Brain microvascular endothelial cell (primary cell): ENCODE measurements at regions not wholly inside any gene's neighbourhood (a gene's known extent, or its start where the extent isn't known, plus 50 kb on each side); places are given as distances from the start of the nearest gene placed in this dataset.

ENCODE experiments used
- DNase-seq: peaks from one replicate; pipeline ENCODE4 v3.0.0-alpha.2; 2020
- H3K27ac ChIP-seq: fragments of 250-450 bp; sonication (Bioruptor Pico); 2 replicates; pipeline ENCODE4 v1.5.1; 2020; ENCODE audit warnings: mild to moderate bottlenecking, moderate library complexity
- H3K27me3 ChIP-seq: fragments of 250-450 bp; sonication (Bioruptor Pico); replicated peaks from 2 replicates; pipeline ENCODE4 v1.5.1; 2020; ENCODE audit warnings: mild to moderate bottlenecking
- H3K36me3 ChIP-seq: fragments of 250-450 bp; sonication (Bioruptor Pico); replicated peaks from 2 replicates; pipeline ENCODE4 v1.5.1; 2020; ENCODE audit warnings: mild to moderate bottlenecking
- H3K4me3 ChIP-seq: 2 replicates; pipeline ENCODE4 v1.5.1; 2011; ENCODE audit warnings: low read depth, mild to moderate bottlenecking, control low read depth, low read length, moderate library complexity
- in situ Hi-C: cut with HindIII; loops from 2 replicates; pipeline ENCODE4 v1.10.0; 2017; ENCODE audit warnings: low sequenced_read_pairs, low pct_ligation_motif_present
- TF ChIP-seq, protein P1 (sequence below): IDR thresholded peaks from 2 replicates; pipeline ENCODE4 v1.5.1; 2011; ENCODE audit warnings: low read depth, mild to moderate bottlenecking, moderate library complexity, low read length, control low read depth, inconsistent platforms; ENCODE audit errors: missing control alignments

DNA sequence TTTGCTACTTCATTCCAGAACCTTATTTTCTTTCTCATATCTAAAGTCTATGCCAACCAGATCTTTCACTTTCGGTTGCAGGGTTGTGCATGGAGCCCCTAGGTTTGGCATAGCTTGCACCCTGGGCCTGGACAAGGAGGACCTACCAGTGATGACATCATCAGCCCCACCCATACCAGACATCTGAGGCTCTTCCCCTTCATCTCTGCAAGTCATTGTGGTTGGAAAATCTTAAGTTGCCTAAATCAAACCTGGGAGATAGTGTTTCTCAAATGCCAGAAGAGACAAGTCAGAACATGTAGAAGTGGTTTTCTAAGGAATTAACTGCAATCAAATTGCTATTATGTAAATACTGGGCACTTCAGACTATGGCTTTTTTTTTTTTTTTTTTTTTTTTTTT lies 363.3 kb downstream of the ZNF516 start:
- Histone ChIP-seq H3K27me3 (no peaks in the 10 kb centered on the region), H3K4me3 (no peak overlapping the region), H3K27ac (no peak overlapping the region), H3K36me3 (no peaks in the 10 kb centered on the region)
- in situ Hi-C loops = no loop called here
- no peak for DNase-seq
- TF ChIP-seq, protein P1, sequence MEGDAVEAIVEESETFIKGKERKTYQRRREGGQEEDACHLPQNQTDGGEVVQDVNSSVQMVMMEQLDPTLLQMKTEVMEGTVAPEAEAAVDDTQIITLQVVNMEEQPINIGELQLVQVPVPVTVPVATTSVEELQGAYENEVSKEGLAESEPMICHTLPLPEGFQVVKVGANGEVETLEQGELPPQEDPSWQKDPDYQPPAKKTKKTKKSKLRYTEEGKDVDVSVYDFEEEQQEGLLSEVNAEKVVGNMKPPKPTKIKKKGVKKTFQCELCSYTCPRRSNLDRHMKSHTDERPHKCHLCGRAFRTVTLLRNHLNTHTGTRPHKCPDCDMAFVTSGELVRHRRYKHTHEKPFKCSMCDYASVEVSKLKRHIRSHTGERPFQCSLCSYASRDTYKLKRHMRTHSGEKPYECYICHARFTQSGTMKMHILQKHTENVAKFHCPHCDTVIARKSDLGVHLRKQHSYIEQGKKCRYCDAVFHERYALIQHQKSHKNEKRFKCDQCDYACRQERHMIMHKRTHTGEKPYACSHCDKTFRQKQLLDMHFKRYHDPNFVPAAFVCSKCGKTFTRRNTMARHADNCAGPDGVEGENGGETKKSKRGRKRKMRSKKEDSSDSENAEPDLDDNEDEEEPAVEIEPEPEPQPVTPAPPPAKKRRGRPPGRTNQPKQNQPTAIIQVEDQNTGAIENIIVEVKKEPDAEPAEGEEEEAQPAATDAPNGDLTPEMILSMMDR = no peak

DNA sequence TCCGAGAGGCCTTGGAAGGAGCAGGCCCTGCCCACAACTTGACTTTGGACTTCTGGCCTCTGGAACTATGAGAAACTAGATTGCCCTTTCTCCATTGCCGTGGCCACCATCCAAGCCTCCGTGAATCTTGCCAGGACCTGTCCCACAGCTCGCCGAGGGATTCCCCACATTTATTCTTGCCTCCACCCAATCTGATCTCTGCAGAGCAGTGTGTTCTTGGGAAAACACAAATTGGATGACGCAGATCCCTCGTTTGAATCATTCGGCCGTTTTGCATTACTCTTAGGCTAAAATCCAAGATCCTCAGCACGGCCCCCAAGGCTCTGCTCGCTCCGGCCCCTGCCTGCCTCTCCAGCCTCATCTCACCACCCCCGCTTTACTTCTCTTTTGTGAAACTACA lies 364.2 kb downstream of the ZNF516 start:
- in situ Hi-C loops = no loop called here
- no peak overlapping the region for H3K4me3 ChIP-seq
- H3K27me3 ChIP-seq = no peaks in the 10 kb centered on the region
- DNase-seq = no peak
- no peak overlapping the region for H3K27ac ChIP-seq
- TF ChIP-seq, protein P1 = no peak
- no peaks in the 10 kb centered on the region for H3K36me3 ChIP-seq

DNA sequence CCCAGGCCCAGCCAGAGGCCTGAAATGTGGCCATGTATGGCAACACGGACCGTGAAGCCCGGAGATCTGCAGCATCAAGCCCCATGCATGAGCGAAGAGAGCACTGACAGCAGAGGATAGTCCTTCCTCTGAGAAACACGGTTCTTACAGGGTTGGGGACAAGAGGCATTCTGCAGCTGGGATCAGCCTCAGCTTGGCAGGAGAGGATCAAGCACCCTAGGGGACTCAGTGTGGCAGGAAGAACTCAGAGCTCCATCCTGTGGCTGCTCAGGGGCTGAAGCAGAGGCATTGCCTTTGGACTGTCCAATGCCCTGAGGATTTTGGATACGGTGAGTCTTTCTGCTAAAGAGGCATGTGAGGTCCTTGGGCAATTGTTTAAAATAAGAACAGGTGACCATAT lies 368.7 kb downstream of the ZNF516 start:
- Histone ChIP-seq H3K27ac (no peak overlapping the region), H3K27me3 (no peaks in the 10 kb centered on the region), H3K4me3 (no peak overlapping the region), H3K36me3 (no peaks in the 10 kb centered on the region)
- in situ Hi-C loops = no loop called here
- TF ChIP-seq, protein P1 = no peak
- no peak for DNase-seq

GRCh38 chr18:76121011-76121410 lies 374.0 kb downstream of the ZNF516 start:
- Histone ChIP-seq H3K27ac (no peak overlapping the region), H3K36me3 (no peaks in the 10 kb centered on the region), H3K4me3 (no peak overlapping the region), H3K27me3 (no peaks in the 10 kb centered on the region)
- TF ChIP-seq, protein P1 = no peak
- no peak for DNase-seq
- in situ Hi-C loops = no loop called here

GRCh38 chr18:76115580-76115979 lies 379.5 kb downstream of the ZNF516 start:
- no peak for DNase-seq
- TF ChIP-seq, protein P1 = no peak
- in situ Hi-C loops = no loop called here

DNA sequence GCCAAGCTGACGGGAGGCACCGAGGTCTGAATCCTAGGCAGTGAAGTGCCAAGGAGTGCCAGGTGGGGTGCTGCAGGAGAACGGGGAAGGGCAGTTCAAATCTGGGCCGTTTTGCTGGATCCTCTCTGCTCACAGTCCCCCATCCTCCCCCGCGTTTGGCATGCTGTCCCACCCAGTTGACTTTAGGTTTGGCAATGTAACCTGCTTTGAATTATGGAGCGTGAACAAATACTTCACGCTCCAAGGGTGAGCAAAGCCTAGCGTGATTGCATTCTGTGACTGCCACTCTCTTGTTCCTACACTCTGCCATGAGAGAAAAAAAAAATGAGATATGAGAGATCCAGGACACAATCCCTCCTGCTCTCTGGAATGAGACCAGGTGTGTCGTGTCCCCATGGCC lies 381.9 kb downstream of the ZNF516 start:
- Histone ChIP-seq H3K36me3 (no peaks in the 10 kb centered on the region), H3K27ac (no peak overlapping the region), H3K4me3 (no peak overlapping the region), H3K27me3 (no peaks in the 10 kb centered on the region)
- TF ChIP-seq, protein P1 = no peak
- no peak for DNase-seq
- in situ Hi-C loops = no loop called here

More at GRCh38 chr18:76115580-76115979, 379.5 kb downstream of the ZNF516 start:
- no peaks in the 10 kb centered on the region for H3K36me3 ChIP-seq
- no peak overlapping the region for H3K27ac ChIP-seq
- no peaks in the 10 kb centered on the region for H3K27me3 ChIP-seq
- H3K4me3 ChIP-seq = no peak overlapping the region
